ENCODE measurements at regions not wholly inside any gene's neighbourhood (a gene's known extent, or its start where the extent isn't known, plus 50 kb on each side); places are given as distances from the start of the nearest gene placed in this dataset.

DNA sequence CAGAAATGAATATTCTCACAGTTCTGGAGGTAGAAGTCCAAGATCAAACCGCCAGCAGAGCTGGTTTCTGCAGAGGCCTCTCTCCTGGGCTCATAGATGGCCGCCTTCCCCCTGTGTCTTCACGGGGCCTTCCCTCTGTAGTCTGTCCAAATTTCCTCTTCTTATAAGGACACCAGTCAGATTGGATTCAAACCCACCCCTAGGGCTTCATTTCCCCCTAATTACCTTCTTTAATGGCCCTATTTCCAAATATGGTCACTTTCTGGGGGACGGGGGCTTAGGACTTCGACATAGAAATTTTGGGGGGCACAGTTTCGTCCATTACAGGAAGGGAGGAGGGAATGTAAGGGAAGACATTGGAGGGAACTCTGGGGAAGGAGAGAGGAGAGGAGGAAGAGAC lies 132.6 kb downstream of the DDX1 start:
- ATAC-seq (no peak; the same call in 1 of the 2 replicates), DNase-seq (ENCODE audit: low read depth, low spot score) (no peak)
- no TSS peak for BruUV-seq (replicated peaks)
- intact Hi-C loops (cut with micrococcal nuclease; ENCODE audit: unreplicated experiment): no loop called here
- H3K4me1 ChIP-seq (ENCODE audit: control insufficient read depth, insufficient read depth, low read length): no peaks in the 10 kb centered on the region
- in situ Hi-C loops (cut with HindIII; ENCODE audit: low pct_unique_long_range_greater_than_20kb, low sequenced_read_pairs): no loop called here
- no peak overlapping the region for H3K4me3 ChIP-seq (ENCODE audit: low read depth in 2 of 2, low read length in 2 of 2)
- no peaks in the 10 kb centered on the region for H3K36me3 ChIP-seq (ENCODE audit: control insufficient read depth, insufficient read depth, low read length)
- POLR2A ChIA-PET: no interaction called here
- H3K27ac ChIP-seq (ENCODE audit: low read length): no peak overlapping the region
- CTCF ChIA-PET: no interaction called here
- no peaks in the 10 kb centered on the region for H3K9me3 ChIP-seq (ENCODE audit: control insufficient read depth, insufficient read depth, low read depth, low read length)
- H3K27me3 ChIP-seq (ENCODE audit: control insufficient read depth, insufficient read depth, low read length): no peaks in the 10 kb centered on the region
- TF ChIP-seq SIN3A (IDR thresholded peaks at IDR 0.05; ENCODE audit: borderline replicate concordance, insufficient read depth, low read depth, low read length) (no peak), POLR2AphosphoS5 (IDR thresholded peaks at IDR 0.05; ENCODE audit: low read depth, low read length) (no peak), TCF7L2 (IDR thresholded peaks at IDR 0.05; ENCODE audit: low read depth, low read length) (no peak)
- TF ChIP-seq, protein P1, sequence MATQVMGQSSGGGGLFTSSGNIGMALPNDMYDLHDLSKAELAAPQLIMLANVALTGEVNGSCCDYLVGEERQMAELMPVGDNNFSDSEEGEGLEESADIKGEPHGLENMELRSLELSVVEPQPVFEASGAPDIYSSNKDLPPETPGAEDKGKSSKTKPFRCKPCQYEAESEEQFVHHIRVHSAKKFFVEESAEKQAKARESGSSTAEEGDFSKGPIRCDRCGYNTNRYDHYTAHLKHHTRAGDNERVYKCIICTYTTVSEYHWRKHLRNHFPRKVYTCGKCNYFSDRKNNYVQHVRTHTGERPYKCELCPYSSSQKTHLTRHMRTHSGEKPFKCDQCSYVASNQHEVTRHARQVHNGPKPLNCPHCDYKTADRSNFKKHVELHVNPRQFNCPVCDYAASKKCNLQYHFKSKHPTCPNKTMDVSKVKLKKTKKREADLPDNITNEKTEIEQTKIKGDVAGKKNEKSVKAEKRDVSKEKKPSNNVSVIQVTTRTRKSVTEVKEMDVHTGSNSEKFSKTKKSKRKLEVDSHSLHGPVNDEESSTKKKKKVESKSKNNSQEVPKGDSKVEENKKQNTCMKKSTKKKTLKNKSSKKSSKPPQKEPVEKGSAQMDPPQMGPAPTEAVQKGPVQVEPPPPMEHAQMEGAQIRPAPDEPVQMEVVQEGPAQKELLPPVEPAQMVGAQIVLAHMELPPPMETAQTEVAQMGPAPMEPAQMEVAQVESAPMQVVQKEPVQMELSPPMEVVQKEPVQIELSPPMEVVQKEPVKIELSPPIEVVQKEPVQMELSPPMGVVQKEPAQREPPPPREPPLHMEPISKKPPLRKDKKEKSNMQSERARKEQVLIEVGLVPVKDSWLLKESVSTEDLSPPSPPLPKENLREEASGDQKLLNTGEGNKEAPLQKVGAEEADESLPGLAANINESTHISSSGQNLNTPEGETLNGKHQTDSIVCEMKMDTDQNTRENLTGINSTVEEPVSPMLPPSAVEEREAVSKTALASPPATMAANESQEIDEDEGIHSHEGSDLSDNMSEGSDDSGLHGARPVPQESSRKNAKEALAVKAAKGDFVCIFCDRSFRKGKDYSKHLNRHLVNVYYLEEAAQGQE (IDR thresholded peaks at IDR 0.05; ENCODE audit: insufficient read depth in 1 of 2, low read depth in 2 of 2, low read length in 1 of 2): no peak
- TF ChIP-seq, protein P2, sequence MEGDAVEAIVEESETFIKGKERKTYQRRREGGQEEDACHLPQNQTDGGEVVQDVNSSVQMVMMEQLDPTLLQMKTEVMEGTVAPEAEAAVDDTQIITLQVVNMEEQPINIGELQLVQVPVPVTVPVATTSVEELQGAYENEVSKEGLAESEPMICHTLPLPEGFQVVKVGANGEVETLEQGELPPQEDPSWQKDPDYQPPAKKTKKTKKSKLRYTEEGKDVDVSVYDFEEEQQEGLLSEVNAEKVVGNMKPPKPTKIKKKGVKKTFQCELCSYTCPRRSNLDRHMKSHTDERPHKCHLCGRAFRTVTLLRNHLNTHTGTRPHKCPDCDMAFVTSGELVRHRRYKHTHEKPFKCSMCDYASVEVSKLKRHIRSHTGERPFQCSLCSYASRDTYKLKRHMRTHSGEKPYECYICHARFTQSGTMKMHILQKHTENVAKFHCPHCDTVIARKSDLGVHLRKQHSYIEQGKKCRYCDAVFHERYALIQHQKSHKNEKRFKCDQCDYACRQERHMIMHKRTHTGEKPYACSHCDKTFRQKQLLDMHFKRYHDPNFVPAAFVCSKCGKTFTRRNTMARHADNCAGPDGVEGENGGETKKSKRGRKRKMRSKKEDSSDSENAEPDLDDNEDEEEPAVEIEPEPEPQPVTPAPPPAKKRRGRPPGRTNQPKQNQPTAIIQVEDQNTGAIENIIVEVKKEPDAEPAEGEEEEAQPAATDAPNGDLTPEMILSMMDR (IDR thresholded peaks at IDR 0.05): no peak

DNA sequence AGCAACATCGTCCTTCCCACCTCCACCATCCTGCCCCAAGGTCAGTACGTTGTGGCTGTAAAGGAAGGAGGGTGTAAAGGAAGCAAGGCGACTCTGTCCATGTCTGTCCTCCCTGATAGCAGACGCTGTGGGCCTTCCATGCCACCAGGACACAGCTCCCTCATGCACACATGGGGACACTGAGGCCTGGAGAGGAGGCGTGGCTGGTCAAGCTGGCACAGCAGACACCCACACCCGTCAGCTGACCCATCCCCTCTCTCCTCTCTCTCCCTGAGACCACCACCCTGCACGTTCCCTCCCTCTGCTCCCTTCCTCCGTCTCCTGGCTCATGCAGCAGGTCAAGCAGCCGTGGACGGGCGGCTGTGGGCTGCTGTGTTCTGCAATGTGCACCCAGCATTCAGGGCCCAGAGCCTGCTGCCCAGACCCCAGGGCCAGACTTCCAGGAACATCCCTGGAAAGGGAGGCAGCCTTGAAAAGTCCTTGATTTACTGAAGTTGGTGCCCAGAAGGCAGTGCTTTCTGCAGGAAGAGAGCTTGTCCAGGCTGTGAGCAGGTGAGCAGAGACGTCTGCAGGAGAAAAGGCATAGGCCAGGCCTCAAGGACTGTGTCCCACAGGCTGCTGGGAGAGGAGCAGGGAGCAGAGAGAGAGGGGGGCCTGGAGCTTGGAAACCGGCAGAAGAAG lies 133.6 kb downstream of the DDX1 start:
- ATAC-seq (no peak), DNase-seq (ENCODE audit: low read depth, low spot score) (no peak)
- Histone ChIP-seq H3K27me3 (ENCODE audit: control insufficient read depth, insufficient read depth, low read length) (no peaks in the 10 kb centered on the region), H3K9me3 (ENCODE audit: control insufficient read depth, insufficient read depth, low read depth, low read length) (no peaks in the 10 kb centered on the region), H3K4me3 (ENCODE audit: low read depth in 2 of 2, low read length in 2 of 2) (no peak overlapping the region), H3K4me1 (ENCODE audit: control insufficient read depth, insufficient read depth, low read length) (0 out of 2 replicates have a peak, but pooled peaks cover 5% of the 10 kb centered on the region), H3K36me3 (ENCODE audit: control insufficient read depth, insufficient read depth, low read length) (no peaks in the 10 kb centered on the region), H3K27ac (ENCODE audit: low read length) (no peak overlapping the region)
- in situ Hi-C loops (cut with HindIII; ENCODE audit: low pct_unique_long_range_greater_than_20kb, low sequenced_read_pairs) (no loop called here), intact Hi-C loops (cut with micrococcal nuclease; ENCODE audit: unreplicated experiment) (no loop called here)
- TF ChIP-seq, protein P1 (IDR thresholded peaks at IDR 0.05; ENCODE audit: insufficient read depth in 1 of 2, low read depth in 2 of 2, low read length in 1 of 2): no peak
- TF ChIP-seq POLR2AphosphoS5 (IDR thresholded peaks at IDR 0.05; ENCODE audit: low read depth, low read length) (no peak), TCF7L2 (IDR thresholded peaks at IDR 0.05; ENCODE audit: low read depth, low read length) (no peak), SIN3A (IDR thresholded peaks at IDR 0.05; ENCODE audit: borderline replicate concordance, insufficient read depth, low read depth, low read length) (no peak)
- TF ChIP-seq, protein P2 (IDR thresholded peaks at IDR 0.05): no peak
- no TSS peak for BruUV-seq (replicated peaks)
- POLR2A ChIA-PET: no interaction called here
- CTCF ChIA-PET: no interaction called here
